IgD-negative memory B cell (primary cell): ENCODE measurements at regions not wholly inside any gene's neighbourhood (a gene's known extent, or its start where the extent isn't known, plus 50 kb on each side); places are given as distances from the start of the nearest gene placed in this dataset.

Experiments
- H3K27ac Mint-ChIP-seq, 3 donors: one replicate each; pipeline ENCODE4 v1.8.0; 2020 to 2022; ENCODE audit warnings: mild to moderate bottlenecking in 3 of 3, mixed read lengths in 3 of 3, moderate library complexity in 1 of 3
- H3K27me3 Mint-ChIP-seq: one replicate; pipeline ENCODE4 v1.8.0; 2021; ENCODE audit warnings: mixed read lengths
- H3K36me3 Mint-ChIP-seq: one replicate; pipeline ENCODE4 v1.8.0; 2020; ENCODE audit warnings: mild to moderate bottlenecking, mixed read lengths
- H3K4me1 Mint-ChIP-seq, 3 donors: one replicate each; pipeline ENCODE4 v1.8.0; 2020 to 2022; ENCODE audit warnings: mixed read lengths in 3 of 3, mild to moderate bottlenecking in 1 of 3
- H3K4me3 Mint-ChIP-seq, 4 donors: one replicate each; pipeline ENCODE4 v1.8.0; 2020 to 2022; ENCODE audit warnings: mild to moderate bottlenecking in 4 of 4, mixed read lengths in 4 of 4, moderate library complexity in 3 of 4
- H3K9me3 Mint-ChIP-seq, 3 donors: one replicate each; pipeline ENCODE4 v1.8.0; 2020 to 2021; ENCODE audit warnings: mixed read lengths in 3 of 3, mild to moderate bottlenecking in 1 of 3

DNA sequence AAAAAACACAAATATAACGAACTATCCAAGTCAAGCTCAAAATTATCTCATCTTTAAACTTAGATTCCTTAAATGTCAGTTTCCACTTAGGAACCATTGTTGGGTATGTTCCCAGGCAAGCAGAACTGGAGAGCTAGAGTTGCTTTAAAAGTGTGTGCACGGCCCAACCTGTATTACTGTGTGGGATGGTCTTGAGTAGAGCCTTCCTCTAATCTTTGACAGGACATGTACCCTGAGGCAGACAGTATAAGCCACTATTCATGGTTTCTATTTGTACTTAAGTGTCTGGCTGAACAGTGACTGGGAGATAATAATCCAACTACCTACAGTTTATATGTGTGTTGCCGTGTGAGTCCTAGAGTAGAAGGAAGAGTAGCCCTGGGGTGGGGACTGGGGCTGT is 239.7 kb downstream of the GPD2 start:
- H3K9me3 Mint-ChIP-seq: no peaks in the 10 kb centered on the region
- no peak overlapping the region for H3K27ac Mint-ChIP-seq

DNA sequence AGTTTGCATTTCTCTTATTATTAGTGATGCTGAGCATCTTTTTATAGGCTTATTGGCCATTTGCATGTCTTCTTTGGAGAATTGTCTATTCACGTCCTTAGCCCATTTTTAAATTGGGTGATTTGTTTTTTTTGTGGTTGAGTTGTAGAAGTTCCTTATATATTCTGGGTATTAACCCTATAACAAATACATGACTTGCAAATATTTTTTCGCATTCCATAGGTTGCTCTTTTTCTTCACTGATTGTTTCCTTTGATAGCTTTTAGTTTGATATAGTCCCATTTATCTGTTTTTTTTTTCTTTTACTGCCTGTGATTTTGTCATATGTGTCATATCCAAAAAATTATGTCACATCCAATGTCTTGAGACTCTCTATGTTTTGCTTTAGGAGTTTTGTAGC is 243.6 kb downstream of the GPD2 start:
- H3K27me3 Mint-ChIP-seq: no peaks in the 10 kb centered on the region
- H3K4me1 Mint-ChIP-seq: no peaks in the 10 kb centered on the region
- no peak overlapping the region for H3K27ac Mint-ChIP-seq
- H3K4me3 Mint-ChIP-seq: no peak overlapping the region
- H3K36me3 Mint-ChIP-seq: no peaks in the 10 kb centered on the region
- no peaks in the 10 kb centered on the region for H3K9me3 Mint-ChIP-seq

More for the DNA sequence above, 239.7 kb downstream of the GPD2 start:
- Mint-ChIP-seq H3K4me1 (no peaks in the 10 kb centered on the region), H3K4me3 (no peak overlapping the region), H3K36me3 (no peaks in the 10 kb centered on the region), H3K27me3 (no peaks in the 10 kb centered on the region)

DNA sequence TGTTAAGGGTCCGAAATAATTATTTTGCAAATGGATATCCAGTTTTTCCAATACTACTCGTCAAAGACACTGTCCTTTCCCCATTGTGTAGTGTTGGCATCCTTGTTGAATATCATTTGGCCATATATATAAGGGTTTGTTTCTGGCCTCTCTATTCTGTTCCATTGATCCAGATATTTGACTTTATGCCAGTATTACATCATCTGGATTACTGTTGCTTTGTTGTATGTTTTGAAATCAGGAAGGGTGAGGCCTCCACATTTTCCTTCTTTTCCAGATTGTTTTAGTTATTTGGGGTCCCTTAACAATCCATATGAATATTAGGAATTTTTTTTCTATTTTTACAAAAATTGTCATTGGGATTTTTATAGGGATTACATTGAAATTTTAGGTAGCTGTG is 244.1 kb downstream of the GPD2 start:
- no peaks in the 10 kb centered on the region for H3K9me3 Mint-ChIP-seq
- no peaks in the 10 kb centered on the region for H3K27me3 Mint-ChIP-seq
- H3K4me3 Mint-ChIP-seq: no peak overlapping the region
- H3K36me3 Mint-ChIP-seq: no peaks in the 10 kb centered on the region
- H3K27ac Mint-ChIP-seq: no peak overlapping the region
- H3K4me1 Mint-ChIP-seq: no peaks in the 10 kb centered on the region

DNA sequence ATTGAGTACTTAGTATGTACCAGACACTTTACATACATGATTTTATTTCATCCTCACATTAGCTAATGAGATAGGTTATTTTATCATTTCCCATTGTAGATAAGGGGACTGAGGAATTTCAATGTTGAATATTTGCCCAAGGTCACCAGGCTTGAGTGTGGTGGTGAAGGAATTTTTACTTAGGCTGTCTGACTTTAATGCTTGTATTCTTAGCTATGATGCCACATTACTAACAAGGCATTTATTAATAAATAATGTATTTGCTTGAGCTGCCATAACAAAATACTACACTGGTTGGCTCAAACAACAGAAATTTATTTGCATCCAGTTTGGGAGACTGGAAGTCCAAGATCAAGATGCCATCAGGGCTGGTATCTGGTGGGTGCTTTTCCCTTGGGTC is 250.9 kb downstream of the GPD2 start:
- Mint-ChIP-seq H3K27me3 (peaks cover 2% of the 10 kb centered on the region), H3K4me3 (no peak overlapping the region), H3K36me3 (no peaks in the 10 kb centered on the region), H3K9me3 (peaks cover 0 to 3% (median 0%) of the 10 kb centered on the region in 3 donors), H3K27ac (no peak overlapping the region), H3K4me1 (peaks cover 0 to 2% (median 0%) of the 10 kb centered on the region in 3 donors)

DNA sequence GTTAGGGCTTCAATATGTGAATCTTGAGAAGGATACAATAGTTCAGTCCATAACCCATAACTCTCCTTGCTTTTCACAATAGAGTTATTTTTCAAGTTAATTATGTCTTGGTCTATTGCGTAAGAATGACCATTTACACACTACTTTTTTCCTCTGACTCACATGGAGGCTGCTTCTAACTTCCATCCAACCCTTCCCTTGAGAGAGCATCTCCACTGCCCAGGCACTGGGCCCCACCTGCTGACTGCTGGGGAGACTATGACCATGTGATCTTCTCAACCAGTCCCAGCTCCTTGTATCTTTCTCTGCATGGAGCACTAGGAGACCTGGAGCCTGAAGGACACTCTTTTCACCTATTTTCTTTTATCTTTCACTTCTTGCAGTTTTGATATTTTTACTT is 251.5 kb downstream of the GPD2 start:
- no peak overlapping the region for H3K27ac Mint-ChIP-seq
- no peak overlapping the region for H3K4me3 Mint-ChIP-seq
- H3K4me1 Mint-ChIP-seq: peaks cover 0 to 2% (median 0%) of the 10 kb centered on the region in 3 donors
- peaks cover 2% of the 10 kb centered on the region for H3K27me3 Mint-ChIP-seq
- peaks cover 0 to 3% (median 0%) of the 10 kb centered on the region in 3 donors for H3K9me3 Mint-ChIP-seq
- no peaks in the 10 kb centered on the region for H3K36me3 Mint-ChIP-seq

DNA sequence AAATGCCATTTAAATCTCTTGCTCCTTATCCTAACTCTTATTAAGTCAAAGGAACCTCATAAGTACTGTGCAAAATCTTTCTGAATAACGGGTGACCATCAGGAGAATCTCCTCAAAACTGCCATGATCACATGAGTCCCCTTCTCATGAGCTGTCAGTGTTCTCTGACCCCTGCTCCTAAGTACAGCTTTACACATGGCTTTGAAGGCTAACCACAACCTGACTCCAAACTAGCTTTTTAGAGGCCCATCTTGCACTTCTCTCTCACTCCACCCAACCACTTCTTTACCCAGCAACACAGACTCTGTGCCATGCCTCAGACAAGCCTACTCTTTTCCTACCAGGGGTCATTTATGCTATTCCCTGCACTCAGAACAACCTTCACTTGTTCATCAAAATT is 253.8 kb downstream of the GPD2 start:
- Mint-ChIP-seq H3K4me3 (no peak overlapping the region), H3K9me3 (peaks cover 0 to 3% (median 0%) of the 10 kb centered on the region in 3 donors), H3K36me3 (no peaks in the 10 kb centered on the region), H3K27ac (no peak overlapping the region), H3K27me3 (peaks cover 2% of the 10 kb centered on the region), H3K4me1 (peaks cover 0 to 2% (median 0%) of the 10 kb centered on the region in 3 donors)

DNA sequence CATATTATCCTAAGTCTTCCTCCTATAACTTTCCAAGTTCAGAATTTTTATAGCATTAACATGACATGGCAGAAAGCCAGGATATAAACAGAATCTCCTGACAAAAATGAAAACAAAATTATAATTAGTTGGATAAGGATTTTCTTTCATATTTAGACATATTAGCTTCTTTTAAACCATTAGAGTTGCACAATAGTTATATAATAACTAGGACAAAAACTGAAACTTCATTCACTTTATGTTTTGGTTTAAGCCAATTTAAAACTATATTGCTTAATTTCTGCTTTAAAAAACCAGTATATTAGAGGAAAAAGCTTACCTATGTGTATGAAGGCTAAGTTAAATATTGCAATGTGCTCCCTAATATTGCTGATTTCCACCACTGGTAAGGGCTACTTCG is 254.8 kb downstream of the GPD2 start:
- Mint-ChIP-seq H3K9me3 (peaks cover 0 to 3% (median 0%) of the 10 kb centered on the region in 3 donors), H3K4me1 (peaks cover 0 to 2% (median 0%) of the 10 kb centered on the region in 3 donors), H3K4me3 (no peak overlapping the region), H3K27me3 (peaks cover 4% of the 10 kb centered on the region), H3K27ac (no peak overlapping the region), H3K36me3 (no peaks in the 10 kb centered on the region)

DNA sequence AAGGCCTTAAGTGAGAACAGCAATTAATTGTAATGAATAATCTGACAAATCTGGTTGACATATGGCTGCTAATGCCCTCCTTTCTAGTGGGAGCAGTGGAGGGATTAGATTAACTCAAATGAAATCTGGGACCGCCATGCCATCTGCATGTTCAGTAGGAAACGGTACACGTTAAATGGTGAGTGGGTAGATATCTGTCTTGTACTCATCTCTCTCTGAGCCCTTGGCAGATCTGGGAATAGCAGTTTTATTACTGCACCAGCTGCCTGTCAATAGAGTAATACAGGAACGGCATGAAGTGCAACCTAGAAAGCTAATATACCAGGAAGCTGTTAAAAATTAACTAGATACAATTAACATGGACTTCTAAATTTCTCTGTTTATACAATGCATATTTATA is 258.8 kb downstream of the GPD2 start:
- Mint-ChIP-seq H3K27ac (no peak overlapping the region), H3K4me3 (no peak overlapping the region), H3K9me3 (no peaks in the 10 kb centered on the region), H3K4me1 (no peaks in the 10 kb centered on the region), H3K27me3 (peaks cover 2% of the 10 kb centered on the region), H3K36me3 (no peaks in the 10 kb centered on the region)

DNA sequence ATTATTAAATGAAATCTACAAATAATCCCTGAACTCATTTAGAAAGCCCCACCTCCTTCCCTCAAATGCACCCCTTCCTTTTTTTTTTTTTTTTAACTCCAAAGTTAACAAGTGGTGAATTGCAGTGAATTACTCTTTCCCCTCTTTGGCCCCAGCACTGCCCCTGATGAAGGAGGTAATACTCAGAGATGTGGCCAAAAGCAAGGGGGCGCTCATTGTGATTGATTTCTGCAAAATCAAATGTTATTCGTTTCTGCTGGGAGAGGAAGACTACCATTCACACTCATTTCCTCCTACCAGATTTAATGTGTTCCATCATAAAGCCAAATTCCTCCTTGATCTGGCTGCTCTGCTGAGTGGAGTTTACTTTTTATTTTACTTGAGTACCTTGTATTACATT is 259.4 kb downstream of the GPD2 start:
- H3K4me1 Mint-ChIP-seq: no peaks in the 10 kb centered on the region
- no peak overlapping the region for H3K27ac Mint-ChIP-seq
- H3K9me3 Mint-ChIP-seq: no peaks in the 10 kb centered on the region
- H3K36me3 Mint-ChIP-seq: no peaks in the 10 kb centered on the region
- H3K27me3 Mint-ChIP-seq: peaks cover 2% of the 10 kb centered on the region
- H3K4me3 Mint-ChIP-seq: no peak overlapping the region

DNA sequence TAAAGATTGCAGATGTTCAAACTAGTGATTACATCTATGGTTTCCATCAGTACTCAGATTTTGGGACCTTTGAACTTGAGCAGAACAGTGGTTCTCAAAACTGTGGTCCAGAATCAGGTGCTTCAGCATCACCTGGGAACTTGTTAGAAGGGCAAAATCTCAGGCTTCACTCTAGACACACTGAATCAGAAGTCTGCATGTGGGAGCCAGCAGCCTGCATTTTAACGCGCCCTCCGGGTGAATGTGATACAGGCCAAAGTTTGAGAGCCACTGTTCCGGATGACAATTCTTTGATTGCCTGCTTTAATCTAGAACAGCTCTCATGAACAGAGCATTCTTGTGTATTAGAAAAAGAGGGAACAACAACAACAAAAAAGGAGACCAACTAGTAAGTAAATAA is 261.7 kb downstream of the GPD2 start:
- Mint-ChIP-seq H3K27me3 (peaks cover 2% of the 10 kb centered on the region), H3K4me3 (no peak overlapping the region)

DNA sequence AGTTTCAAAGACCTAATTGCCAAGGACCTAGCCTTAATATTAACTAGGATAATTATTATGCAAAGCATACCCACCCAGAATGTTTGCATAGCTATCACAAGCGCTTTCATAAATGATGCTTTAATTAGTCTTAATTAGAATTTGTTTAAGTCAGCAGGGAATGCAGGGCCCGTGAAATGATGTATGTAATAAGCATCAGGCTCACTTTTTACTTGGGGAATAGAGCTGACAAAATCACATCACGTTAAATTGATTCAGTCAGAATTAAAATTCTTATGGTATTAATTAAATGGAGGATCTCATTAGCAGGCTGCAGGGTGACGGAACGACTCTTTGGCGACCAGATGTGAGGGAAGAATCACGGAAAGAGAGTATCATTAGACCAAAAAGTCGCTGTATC is 264.5 kb downstream of the GPD2 start:
- Mint-ChIP-seq H3K9me3 (no peaks in the 10 kb centered on the region), H3K4me3 (no peak overlapping the region), H3K36me3 (no peaks in the 10 kb centered on the region), H3K27ac (no peak overlapping the region), H3K27me3 (no peaks in the 10 kb centered on the region), H3K4me1 (no peaks in the 10 kb centered on the region)

More for the DNA sequence above, 261.7 kb downstream of the GPD2 start:
- H3K4me1 Mint-ChIP-seq: no peaks in the 10 kb centered on the region
- no peaks in the 10 kb centered on the region for H3K36me3 Mint-ChIP-seq
- H3K9me3 Mint-ChIP-seq: no peaks in the 10 kb centered on the region
- H3K27ac Mint-ChIP-seq: no peak overlapping the region

DNA sequence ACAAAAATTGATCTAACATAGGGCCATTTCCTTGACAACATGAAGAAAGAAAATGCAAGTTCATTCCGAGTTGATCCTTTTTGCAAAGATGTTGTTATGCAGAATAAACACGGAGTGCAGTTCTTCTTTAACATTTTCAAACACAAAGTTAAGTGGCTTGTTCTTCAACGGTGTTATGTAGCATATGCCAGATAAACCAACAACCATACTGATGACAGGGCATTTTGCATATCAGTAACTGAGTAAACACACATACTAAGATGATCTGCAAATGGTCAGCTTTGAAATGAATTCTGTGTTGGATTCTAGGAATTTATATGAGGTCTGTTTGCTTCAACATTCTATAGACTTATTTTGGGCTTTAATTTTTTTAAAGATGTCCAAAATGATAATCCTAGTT is 266.4 kb downstream of the GPD2 start:
- no peak overlapping the region for H3K4me3 Mint-ChIP-seq
- no peaks in the 10 kb centered on the region for H3K36me3 Mint-ChIP-seq

DNA sequence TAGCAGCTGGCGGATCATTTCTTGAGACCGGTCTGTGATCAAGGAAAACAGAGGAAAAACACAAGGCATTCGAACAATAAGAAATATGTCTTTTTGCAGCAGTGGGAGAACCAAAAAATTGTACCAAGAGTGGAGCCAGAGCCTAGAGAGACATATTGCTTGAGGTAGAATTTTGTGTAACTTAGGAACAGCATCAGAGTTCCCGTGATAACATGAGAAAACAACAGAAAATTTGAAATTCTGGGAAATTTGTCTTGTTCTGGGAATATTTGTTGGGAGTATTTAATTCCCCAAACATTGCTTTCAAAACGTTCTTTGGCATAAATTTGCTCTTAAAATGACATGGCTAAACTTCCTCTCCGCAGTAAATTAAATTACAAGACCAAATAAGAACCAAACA is 267.5 kb downstream of the GPD2 start:
- H3K4me1 Mint-ChIP-seq: no peaks in the 10 kb centered on the region
- no peaks in the 10 kb centered on the region for H3K9me3 Mint-ChIP-seq
- H3K27ac Mint-ChIP-seq: no peak overlapping the region
- H3K27me3 Mint-ChIP-seq: no peaks in the 10 kb centered on the region
- H3K4me3 Mint-ChIP-seq: no peak overlapping the region
- H3K36me3 Mint-ChIP-seq: no peaks in the 10 kb centered on the region

More for the DNA sequence above, 266.4 kb downstream of the GPD2 start:
- H3K27ac Mint-ChIP-seq: no peak overlapping the region
- H3K9me3 Mint-ChIP-seq: no peaks in the 10 kb centered on the region
- H3K4me1 Mint-ChIP-seq: no peaks in the 10 kb centered on the region
- no peaks in the 10 kb centered on the region for H3K27me3 Mint-ChIP-seq

DNA sequence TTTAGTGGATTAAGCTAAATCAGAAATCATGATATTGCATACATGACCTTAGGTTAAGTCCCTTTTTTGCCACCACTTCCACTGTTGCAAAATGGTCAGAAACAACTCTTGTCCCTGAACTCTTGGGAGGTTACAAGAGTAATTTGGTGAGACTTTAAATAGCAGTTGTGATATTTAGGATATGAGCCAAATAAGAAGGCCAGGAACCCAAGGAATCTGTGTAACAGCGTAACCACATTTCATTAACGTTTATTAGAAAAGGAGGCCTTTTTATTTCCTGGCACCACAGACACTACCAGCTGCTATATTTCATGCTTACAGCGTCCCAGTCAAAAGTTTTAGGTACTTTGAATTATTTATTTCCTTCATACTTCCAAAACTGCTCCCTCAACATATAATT is 268.0 kb downstream of the GPD2 start:
- no peaks in the 10 kb centered on the region for H3K27me3 Mint-ChIP-seq
- H3K27ac Mint-ChIP-seq: no peak overlapping the region
- H3K4me1 Mint-ChIP-seq: no peaks in the 10 kb centered on the region
- no peak overlapping the region for H3K4me3 Mint-ChIP-seq
- no peaks in the 10 kb centered on the region for H3K9me3 Mint-ChIP-seq
- no peaks in the 10 kb centered on the region for H3K36me3 Mint-ChIP-seq

DNA sequence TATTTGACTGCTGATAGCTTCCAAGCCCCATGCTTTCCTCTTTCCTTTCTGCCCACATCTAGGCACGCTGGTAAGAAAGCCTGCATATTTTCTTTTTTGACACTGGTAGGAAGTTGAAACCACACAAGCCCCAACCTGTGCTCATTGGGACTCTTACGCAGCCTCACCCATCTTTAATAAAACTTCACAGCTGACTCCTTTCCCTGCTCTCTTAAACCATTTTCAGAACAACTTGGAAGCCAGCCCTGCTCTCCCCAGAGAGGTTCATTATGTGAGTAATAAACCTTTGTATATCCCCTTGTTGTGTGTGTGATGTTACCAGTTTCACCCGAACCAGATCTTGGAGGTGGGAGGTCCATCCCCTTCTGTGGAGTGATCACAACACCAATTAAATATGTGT is 268.4 kb downstream of the GPD2 start:
- Mint-ChIP-seq H3K36me3 (no peaks in the 10 kb centered on the region), H3K9me3 (no peaks in the 10 kb centered on the region), H3K27ac (no peak overlapping the region), H3K27me3 (no peaks in the 10 kb centered on the region), H3K4me1 (no peaks in the 10 kb centered on the region), H3K4me3 (no peak overlapping the region)

DNA sequence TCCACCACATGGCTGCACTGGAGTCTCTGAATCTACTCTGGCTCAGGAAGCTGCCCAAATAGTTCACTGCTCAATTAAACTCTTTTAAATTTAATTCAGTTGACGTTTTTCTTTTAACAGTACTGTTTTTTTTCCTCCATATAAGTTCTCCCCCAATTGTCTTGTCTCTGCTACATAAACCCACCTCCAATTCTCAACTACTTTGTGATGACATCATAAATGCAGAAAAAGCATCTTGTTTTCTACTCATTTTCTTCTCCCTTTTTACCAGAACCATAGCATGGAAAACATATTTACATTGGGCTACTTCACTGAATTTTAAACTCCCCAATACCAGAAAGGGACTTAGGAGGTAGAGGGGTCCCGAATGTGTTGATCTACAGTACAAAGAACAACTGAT is 270.4 kb downstream of the GPD2 start:
- Mint-ChIP-seq H3K27me3 (no peaks in the 10 kb centered on the region), H3K27ac (no peak overlapping the region), H3K4me1 (no peaks in the 10 kb centered on the region), H3K4me3 (no peak overlapping the region), H3K9me3 (no peaks in the 10 kb centered on the region), H3K36me3 (no peaks in the 10 kb centered on the region)

DNA sequence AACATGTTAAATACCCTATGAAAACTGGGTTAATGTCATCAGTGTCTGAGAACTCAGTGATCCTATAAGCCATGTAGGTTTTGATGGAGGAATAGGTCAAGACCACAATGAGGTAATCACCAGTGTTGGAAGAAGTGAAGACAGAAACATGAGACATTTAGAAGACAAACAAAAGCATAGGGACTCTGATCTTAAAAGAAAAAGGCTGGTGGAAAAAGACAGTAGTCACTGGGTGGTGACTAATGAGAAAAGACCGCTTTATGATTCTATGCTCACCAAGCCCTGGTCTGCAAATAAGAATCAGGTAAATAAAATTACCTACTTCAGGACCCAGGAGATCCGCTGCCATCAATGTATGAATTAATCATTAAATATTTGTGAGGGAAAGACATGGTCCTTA is 271.9 kb downstream of the GPD2 start:
- Mint-ChIP-seq H3K27me3 (no peaks in the 10 kb centered on the region), H3K4me1 (no peaks in the 10 kb centered on the region), H3K4me3 (no peak overlapping the region), H3K9me3 (no peaks in the 10 kb centered on the region), H3K27ac (no peak overlapping the region), H3K36me3 (no peaks in the 10 kb centered on the region)
